Epithelial cell of proximal tubule (primary cell): ENCODE measurements at regions not wholly inside any gene's neighbourhood (a gene's known extent, or its start where the extent isn't known, plus 50 kb on each side); places are given as distances from the start of the nearest gene placed in this dataset.

Experiments
- DNase-seq: peaks from one replicate; pipeline ENCODE4 v3.0.0-alpha.2; 2011; ENCODE audit warnings: low read depth
- H3K4me3 ChIP-seq: 2 replicates; pipeline ENCODE4 v1.5.1; 2011; ENCODE audit warnings: low read depth, mild to moderate bottlenecking, low read length
- CTCF ChIP-seq: conservative IDR thresholded peaks from 2 replicates; pipeline ENCODE4 v1.5.1; 2012; ENCODE audit warnings: low read depth, mild to moderate bottlenecking, low read length

GRCh38 chr12:65649126-65649525 lies 175.2 kb upstream of the HMGA2 start:
- peak; percentile 99 for DNase-seq

GRCh38 chr12:65651060-65651459 lies 173.2 kb upstream of the HMGA2 start:
- no peak for TF ChIP-seq CTCF
- no peak for DNase-seq
- H3K4me3 ChIP-seq, result no peak overlapping the region

More at GRCh38 chr12:65649126-65649525, 175.2 kb upstream of the HMGA2 start:
- no peak for TF ChIP-seq CTCF
- no peak overlapping the region for H3K4me3 ChIP-seq

GRCh38 chr12:65653321-65653720 lies 171.0 kb upstream of the HMGA2 start:
- DNase-seq, result no peak
- TF ChIP-seq CTCF, result no peak

GRCh38 chr12:65653946-65654629 lies 170.2 kb upstream of the HMGA2 start:
- no peak for TF ChIP-seq CTCF
- H3K4me3 ChIP-seq, result no peak overlapping the region
- no peak for DNase-seq

More at GRCh38 chr12:65653321-65653720, 171.0 kb upstream of the HMGA2 start:
- H3K4me3 ChIP-seq, result no peak overlapping the region

GRCh38 chr12:65655074-65655493 lies 169.2 kb upstream of the HMGA2 start:
- H3K4me3 ChIP-seq, result no peak overlapping the region
- TF ChIP-seq CTCF, result no peak
- no peak for DNase-seq

GRCh38 chr12:65656156-65656882 lies 168.0 kb upstream of the HMGA2 start:
- no peak overlapping the region for H3K4me3 ChIP-seq
- TF ChIP-seq CTCF, result no peak
- no peak for DNase-seq

- no peak overlapping the region for H3K4me3 ChIP-seq
- peak; percentile 98 for DNase-seq
- TF ChIP-seq CTCF, result no peak
Observed at GRCh38 chr12:65656891-65657351, 167.4 kb upstream of the HMGA2 start.
